GM21360 (cell line): ENCODE measurements at regions not wholly inside any gene's neighbourhood (a gene's known extent, or its start where the extent isn't known, plus 50 kb on each side); places are given as distances from the start of the nearest gene placed in this dataset.
"Not testable (repeated sequence)": the region's sequence is repeated elsewhere in the genome, so short reads cannot be mapped to it uniquely, and the experiment has no call there.

Experiments
- ATAC-seq: cut with Tn5 transposase; IDR thresholded peaks from one replicate; pipeline ENCODE4 v1.9.1; 2021; ENCODE audit warnings: mild to moderate bottlenecking, moderate library complexity; ENCODE audit not compliant: unreplicated experiment

GRCh38 chr2:2472044-2472443 is 141.0 kb upstream of the MYT1L start:
- no peak for ATAC-seq

GRCh38 chr2:2466534-2466933 is 135.5 kb upstream of the MYT1L start:
- ATAC-seq = no peak

- no peak for ATAC-seq
These were observed 133.6 kb upstream of the MYT1L start for GRCh38 chr2:2464643-2465042.

GRCh38 chr2:2464094-2464493 is 133.0 kb upstream of the MYT1L start:
- no peak for ATAC-seq

GRCh38 chr2:2456721-2457120 is 125.6 kb upstream of the MYT1L start:
- no peak for ATAC-seq

- no peak for ATAC-seq
These were observed 124.1 kb upstream of the MYT1L start for GRCh38 chr2:2455151-2455550.

GRCh38 chr2:2452961-2453360 is 121.9 kb upstream of the MYT1L start:
- no peak for ATAC-seq

GRCh38 chr2:2451275-2451674 is 120.2 kb upstream of the MYT1L start:
- not testable (repeated sequence) for ATAC-seq

- no peak for ATAC-seq
These were observed 117.1 kb upstream of the MYT1L start for GRCh38 chr2:2448178-2448577.

- ATAC-seq = no peak
These were observed 91.5 kb upstream of the MYT1L start for GRCh38 chr2:2422621-2423020.

GRCh38 chr2:2413525-2413924 is 82.5 kb upstream of the MYT1L start:
- ATAC-seq = no peak

GRCh38 chr2:2410987-2411386 is 79.9 kb upstream of the MYT1L start:
- ATAC-seq = no peak

- ATAC-seq = no peak
These were observed 78.4 kb upstream of the MYT1L start for GRCh38 chr2:2409481-2409880.

GRCh38 chr2:2405780-2406179 is 74.7 kb upstream of the MYT1L start:
- ATAC-seq = no peak

- ATAC-seq = no peak
These were observed 69.4 kb upstream of the MYT1L start for GRCh38 chr2:2400286-2401038.

GRCh38 chr2:2399396-2399795 is 68.3 kb upstream of the MYT1L start:
- no peak for ATAC-seq

- no peak for ATAC-seq
These were observed 61.3 kb upstream of the MYT1L start for GRCh38 chr2:2392332-2392731.

- ATAC-seq = no peak
These were observed 58.1 kb upstream of the MYT1L start for GRCh38 chr2:2389215-2389614.
